HG03159 (cell line): ENCODE measurements at regions not wholly inside any gene's neighbourhood (a gene's known extent, or its start where the extent isn't known, plus 50 kb on each side); places are given as distances from the start of the nearest gene placed in this dataset.

Source experiments
- ATAC-seq: cut with Tn5 transposase; IDR thresholded peaks from one replicate; pipeline ENCODE4 v1.9.1; 2021; ENCODE audit warnings: mild to moderate bottlenecking, moderate library complexity; ENCODE audit not compliant: unreplicated experiment

GRCh38 chr1:185375583-185375982 lies 58.5 kb upstream of the IVNS1ABP start:
- no peak for ATAC-seq

DNA sequence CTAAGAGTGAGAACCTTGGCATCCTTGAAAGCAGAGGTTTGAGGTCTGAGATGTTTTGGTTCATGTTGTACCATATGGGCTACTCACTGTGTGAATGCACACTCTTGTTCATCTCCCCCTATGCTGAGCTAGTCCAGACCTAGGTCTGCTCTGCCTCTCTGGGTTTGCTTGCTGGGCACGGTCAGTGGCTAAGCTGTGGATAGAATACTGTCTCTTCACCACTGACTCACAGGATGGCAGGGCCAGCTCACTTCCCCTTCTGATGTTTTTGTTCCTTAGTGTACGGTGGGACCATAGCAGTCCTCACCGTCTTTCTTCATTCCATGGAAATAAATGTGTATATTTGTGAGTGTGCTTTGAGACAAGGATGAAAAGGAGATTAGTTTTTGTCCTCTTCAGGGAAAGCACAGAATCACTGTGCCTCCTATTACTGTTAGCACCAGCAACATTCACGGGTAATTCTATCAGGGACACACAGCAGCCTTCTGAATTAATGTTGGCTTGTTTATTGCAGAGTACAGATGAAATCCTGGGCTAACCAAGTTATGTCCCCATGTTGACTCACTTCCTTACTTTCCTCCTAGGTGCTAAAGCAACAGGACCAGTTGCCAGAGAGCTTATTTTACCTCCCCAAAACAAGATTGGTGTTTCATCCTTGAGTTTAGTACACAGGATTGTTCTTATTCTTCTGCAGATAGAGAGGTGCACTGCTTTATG lies 56.9 kb upstream of the IVNS1ABP start:
- no peak for ATAC-seq

- no peak for ATAC-seq
Observed at GRCh38 chr1:185369786-185370185, 52.7 kb upstream of the IVNS1ABP start.

- ATAC-seq: no peak
Observed at GRCh38 chr1:185368913-185369491, 52.0 kb upstream of the IVNS1ABP start.

- no peak for ATAC-seq
Observed at GRCh38 chr1:185368313-185368855, 51.3 kb upstream of the IVNS1ABP start.

DNA sequence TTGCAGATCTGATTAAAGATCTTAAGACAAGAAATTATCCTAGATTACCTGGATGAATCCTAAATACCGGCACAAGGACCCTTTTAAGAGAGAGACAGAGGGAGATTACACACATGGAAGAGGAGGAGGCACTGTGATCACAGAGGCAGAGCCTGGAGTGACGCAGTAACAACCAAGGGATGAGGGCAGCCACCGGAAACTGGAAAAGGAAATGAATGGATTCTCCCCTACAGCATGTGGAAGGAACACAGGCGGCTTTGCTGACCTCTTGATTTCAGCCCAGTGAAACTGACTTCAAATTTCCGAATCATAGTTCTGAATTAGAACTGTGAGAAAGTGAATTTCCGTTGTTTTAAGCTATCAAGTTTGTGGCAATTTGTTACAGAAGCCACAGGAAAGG lies 50.2 kb upstream of the IVNS1ABP start:
- ATAC-seq: no peak
